Spleen (tissue), 7 donors: ENCODE measurements at regions not wholly inside any gene's neighbourhood (a gene's known extent, or its start where the extent isn't known, plus 50 kb on each side); places are given as distances from the start of the nearest gene placed in this dataset.
"Not testable (repeated sequence)": the region's sequence is repeated elsewhere in the genome, so short reads cannot be mapped to it uniquely, and the experiment has no call there.

ENCODE experiments used
- CTCF ChIP-seq, 11 experiments: fragments of 200-600 bp in 7 of 11; fragments of 450-650 bp in 4 of 11; sonication (generic) in 4 of 11; IDR thresholded peaks in 8 of 11; conservative IDR thresholded peaks in 3 of 11; 1 replicate in 7 of 11; 2 replicates in 4 of 11; pipeline versions ENCODE4 v1.4.0 to v1.8.0; 2016 to 2021; ENCODE audit warnings: antibody characterized with exemption in 11 of 11, inconsistent platforms in 4 of 11, mild to moderate bottlenecking in 1 of 11
- POLR2A ChIP-seq, 3 donors: fragments of 450-650 bp; IDR thresholded peaks; one replicate each; pipeline ENCODE4 v1.5.1; 2017; ENCODE audit warnings: antibody characterized with exemption in 3 of 3, mild to moderate bottlenecking in 1 of 3
- POLR2AphosphoS5 ChIP-seq, 3 donors: sonication (generic); formaldehyde crosslinking; IDR thresholded peaks; one replicate each; pipeline ENCODE4 v1.5.1; 2017; ENCODE audit warnings: antibody characterized with exemption in 3 of 3
- donor health status: DM: no; HTN: no; CAD: no; lungs with moderate emphysema.
- donor health status: DM: no; HTN: no; CAD: no.
- donor health status: DM: no; HTN: no; CAD: no.

GRCh38 chr3:76315906-76316305 is 530.6 kb upstream of the ZNF717 start:
- TF ChIP-seq CTCF (IDR thresholded peaks at IDR 0.05 in 8 of 11, conservative IDR thresholded peaks at IDR 0.05 in 3 of 11); POLR2AphosphoS5 (IDR thresholded peaks at IDR 0.05); POLR2A (IDR thresholded peaks at IDR 0.05): not testable (repeated sequence)
